Tibial nerve (tissue), 4 donors: ENCODE measurements at regions not wholly inside any gene's neighbourhood (a gene's known extent, or its start where the extent isn't known, plus 50 kb on each side); places are given as distances from the start of the nearest gene placed in this dataset.

ENCODE experiments used
- EP300 ChIP-seq, 2 donors: sonication (generic); formaldehyde crosslinking; IDR thresholded peaks; one replicate each; pipeline ENCODE4 v1.6.1; 2017; ENCODE audit warnings: antibody characterized with exemption in 2 of 2, mild to moderate bottlenecking in 1 of 2
- TF ChIP-seq, protein P1 (sequence below), 5 experiments: fragments of 200-600 bp in 3 of 5; fragments of 450-650 bp in 2 of 5; sonication (generic) in 3 of 5; IDR thresholded peaks; one replicate each; pipeline ENCODE4 v1.5.1; 2016 to 2019; ENCODE audit warnings: antibody characterized with exemption in 5 of 5, mild to moderate bottlenecking in 3 of 5, moderate library complexity in 2 of 5

DNA sequence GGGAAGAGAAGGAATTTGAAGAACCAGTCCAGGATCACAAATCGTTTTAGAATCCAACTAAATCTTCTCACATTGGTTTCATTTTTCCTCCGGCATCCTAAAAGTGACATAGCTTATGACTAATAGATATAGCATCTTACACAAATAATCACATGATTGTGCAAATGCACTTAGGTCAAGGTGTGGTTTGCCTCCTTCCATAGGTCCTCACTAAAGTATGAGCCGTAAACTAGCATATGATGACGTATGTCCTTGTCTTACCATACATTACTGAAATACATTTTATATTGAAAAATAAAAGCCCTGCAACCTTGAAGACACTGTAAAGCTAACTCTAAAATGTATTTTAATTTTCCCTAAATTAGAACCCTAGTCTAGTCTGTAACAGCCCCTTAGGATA lies 362.7 kb upstream of the ADAMTS16 start:
- TF ChIP-seq EP300 (IDR thresholded peaks at IDR 0.05): no peak
- TF ChIP-seq, protein P1, sequence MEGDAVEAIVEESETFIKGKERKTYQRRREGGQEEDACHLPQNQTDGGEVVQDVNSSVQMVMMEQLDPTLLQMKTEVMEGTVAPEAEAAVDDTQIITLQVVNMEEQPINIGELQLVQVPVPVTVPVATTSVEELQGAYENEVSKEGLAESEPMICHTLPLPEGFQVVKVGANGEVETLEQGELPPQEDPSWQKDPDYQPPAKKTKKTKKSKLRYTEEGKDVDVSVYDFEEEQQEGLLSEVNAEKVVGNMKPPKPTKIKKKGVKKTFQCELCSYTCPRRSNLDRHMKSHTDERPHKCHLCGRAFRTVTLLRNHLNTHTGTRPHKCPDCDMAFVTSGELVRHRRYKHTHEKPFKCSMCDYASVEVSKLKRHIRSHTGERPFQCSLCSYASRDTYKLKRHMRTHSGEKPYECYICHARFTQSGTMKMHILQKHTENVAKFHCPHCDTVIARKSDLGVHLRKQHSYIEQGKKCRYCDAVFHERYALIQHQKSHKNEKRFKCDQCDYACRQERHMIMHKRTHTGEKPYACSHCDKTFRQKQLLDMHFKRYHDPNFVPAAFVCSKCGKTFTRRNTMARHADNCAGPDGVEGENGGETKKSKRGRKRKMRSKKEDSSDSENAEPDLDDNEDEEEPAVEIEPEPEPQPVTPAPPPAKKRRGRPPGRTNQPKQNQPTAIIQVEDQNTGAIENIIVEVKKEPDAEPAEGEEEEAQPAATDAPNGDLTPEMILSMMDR (IDR thresholded peaks at IDR 0.05): no peak
